HG02759 (cell line): ENCODE measurements at regions not wholly inside any gene's neighbourhood (a gene's known extent, or its start where the extent isn't known, plus 50 kb on each side); places are given as distances from the start of the nearest gene placed in this dataset.
A peak's percentile ranks its signal among the peaks of the same experiment; 100 is the strongest.

Source experiments
- ATAC-seq: cut with Tn5 transposase; IDR thresholded peaks from one replicate; pipeline ENCODE4 v1.9.1; 2021; ENCODE audit warnings: mild to moderate bottlenecking, moderate library complexity; ENCODE audit not compliant: unreplicated experiment

DNA sequence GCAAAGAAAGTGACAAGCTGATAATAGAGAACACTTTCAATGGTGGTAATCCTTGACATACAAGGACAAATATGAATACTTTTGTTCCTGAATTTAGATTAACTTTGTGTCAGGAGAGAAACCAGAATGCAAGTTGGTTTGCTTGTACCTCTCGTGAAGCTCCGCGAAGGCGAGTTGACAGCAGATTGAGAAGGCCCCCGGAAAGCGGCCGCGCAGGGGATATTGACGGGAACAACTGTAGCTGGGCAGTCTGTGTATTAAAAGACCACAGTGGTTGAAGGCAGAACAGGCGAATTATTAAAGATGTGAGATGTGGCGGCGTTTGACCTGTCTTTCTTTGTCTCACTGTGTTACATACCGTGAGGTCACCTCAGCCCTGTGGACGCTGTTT is 175.8 kb upstream of the RALGAPA2 start:
- no peak for ATAC-seq

GRCh38 chr20:20887593-20888265 is 175.3 kb upstream of the RALGAPA2 start:
- no peak for ATAC-seq

DNA sequence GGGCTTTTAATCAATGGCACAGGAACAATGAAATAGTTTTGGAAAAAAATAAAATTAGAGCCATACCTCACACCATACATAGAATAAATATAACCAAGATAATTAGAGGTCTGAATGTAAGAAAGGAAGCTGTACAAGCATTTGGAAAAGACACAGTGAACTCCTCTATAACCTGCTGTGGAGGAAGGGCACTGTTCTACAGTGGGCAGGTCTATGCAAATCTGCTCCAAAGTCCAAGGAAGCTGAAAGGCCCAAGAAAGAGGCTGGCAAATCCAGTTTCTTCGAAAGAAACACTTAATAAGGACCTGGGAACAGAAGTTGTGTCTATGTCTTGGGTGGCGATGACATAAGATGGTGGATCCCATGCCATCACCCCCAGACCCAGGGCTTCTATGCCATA is 169.4 kb upstream of the RALGAPA2 start:
- no peak for ATAC-seq

GRCh38 chr20:20877079-20877478 is 164.6 kb upstream of the RALGAPA2 start:
- ATAC-seq = no peak

GRCh38 chr20:20875716-20876115 is 163.3 kb upstream of the RALGAPA2 start:
- ATAC-seq = no peak

DNA sequence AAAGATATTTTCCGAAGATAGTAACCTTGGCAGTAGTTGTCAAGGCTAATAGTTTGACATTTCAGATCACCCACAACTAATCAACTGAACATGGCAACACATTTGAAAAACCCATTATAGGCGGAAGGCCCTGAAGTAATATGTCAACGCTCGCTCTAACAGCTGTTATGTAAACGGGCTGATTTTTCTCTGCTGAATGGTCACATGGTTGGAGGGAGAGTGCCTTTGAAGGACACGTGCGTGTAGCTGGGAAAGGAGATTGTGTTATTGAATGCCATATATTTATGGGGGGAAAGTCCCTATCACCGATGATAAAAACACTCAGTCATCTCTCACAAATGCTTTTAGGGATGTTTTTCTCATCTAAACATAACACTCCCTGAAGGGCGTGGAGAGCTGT is 160.0 kb upstream of the RALGAPA2 start:
- no peak for ATAC-seq

GRCh38 chr20:20869161-20869775 is 156.8 kb upstream of the RALGAPA2 start:
- no peak for ATAC-seq

DNA sequence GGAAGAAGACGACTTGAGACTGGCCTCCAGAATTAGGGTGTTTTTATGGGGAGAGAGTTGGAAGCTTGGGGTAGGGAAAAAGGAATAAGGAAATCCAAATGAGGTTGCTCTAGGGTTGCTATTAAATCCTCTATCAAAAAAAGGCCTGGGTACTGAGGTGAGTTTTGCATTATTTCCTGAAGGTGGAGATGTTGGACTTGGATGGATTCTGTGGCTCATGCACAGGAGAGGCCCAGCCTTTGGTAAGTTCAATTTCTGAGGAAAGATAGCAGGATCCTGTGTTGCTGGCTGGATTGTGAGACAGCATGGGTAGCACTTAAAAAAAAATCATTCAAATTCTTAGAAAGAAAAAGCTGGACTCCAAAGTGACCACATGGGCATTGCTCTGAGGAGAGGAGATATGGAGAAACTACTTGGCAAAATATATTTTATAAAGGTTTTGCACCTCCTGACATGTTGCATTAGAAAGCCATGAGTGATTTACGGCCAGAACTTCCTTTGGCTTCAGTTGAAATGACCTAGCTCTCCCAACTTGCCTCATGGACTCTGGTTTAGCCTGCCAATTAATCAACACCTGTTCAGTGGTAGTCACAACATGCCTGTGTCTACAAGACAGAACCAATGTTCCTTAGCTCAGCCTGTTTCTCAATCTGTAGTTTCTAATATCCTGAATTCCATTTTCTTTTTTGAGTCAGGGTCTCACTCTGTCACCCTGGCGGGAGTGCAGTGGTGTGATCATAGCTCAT is 152.1 kb upstream of the RALGAPA2 start:
- ATAC-seq = no peak

DNA sequence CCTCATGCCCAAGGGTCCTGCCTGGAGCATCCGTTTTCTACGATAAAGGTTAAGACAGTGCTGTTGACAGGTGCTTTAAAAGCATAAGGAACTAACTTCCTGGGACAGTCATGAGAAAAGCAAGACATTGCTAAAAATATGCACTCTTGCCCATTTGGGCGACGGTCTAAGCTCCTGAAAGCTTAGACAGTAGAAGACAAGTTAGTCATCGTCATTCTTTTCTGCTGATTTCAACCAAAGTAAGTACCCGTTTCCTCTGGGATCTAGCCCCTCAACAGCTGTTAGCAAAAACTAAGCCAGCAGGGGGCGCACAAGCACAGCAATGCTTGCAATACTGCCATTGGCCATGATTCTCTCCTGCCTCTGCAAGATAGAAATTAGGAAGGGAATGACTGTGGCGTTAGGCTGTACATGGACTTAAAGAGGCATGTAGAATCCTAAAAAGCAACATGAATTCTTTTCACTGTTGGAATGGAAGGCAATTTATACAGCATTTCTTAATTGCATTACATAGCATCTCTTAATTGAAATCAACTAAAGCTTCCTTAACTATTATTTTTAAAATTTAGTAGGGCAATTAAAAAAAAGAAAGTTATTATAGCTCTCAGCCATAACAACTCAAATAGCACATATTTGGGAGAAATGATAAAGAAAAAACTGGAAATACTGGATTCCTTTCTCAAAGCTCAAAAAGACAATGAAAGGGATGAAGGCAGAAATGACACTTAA is 147.8 kb upstream of the RALGAPA2 start:
- peak; percentile 88 for ATAC-seq

DNA sequence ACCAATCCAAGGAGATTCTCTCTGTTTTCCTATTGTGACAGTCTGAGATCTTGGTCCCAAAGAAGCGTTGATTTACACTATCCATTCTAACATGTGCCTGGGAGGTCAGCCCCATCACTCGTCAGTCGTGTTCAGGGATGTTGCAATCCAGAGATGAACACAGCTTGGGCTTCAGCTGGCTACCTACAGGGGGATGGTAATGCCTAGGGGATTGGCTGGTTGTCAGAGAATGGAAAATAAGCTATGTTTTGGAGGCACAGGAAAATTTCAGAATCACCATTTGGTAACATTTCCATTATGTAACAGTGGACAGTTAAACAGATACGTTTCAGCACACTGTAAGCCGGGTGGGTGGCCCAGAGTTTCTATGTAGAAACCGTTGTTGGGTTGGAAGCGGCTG is 147.1 kb upstream of the RALGAPA2 start:
- no peak for ATAC-seq

DNA sequence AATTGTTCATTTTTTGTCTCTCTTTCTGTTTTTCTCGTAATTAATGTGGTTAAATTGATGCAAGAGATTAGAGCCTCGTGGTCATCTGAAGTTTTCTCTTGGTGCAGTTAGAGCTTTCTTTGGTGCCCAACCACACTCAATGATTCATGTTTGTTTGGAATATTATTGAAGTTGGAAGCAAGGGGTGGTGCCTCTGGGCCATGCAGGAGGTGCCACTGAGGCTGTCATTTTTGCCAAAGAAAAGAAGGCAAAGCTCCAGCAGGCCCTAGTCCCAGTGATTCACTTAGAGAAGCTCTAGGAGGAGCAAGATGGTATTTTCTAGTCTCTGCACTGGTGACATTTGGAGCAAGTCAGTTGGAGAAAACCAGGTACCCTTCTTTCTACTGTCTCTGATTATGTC is 144.5 kb upstream of the RALGAPA2 start:
- ATAC-seq = no peak

- no peak for ATAC-seq
Observed at GRCh38 chr20:20856306-20856705, 143.9 kb upstream of the RALGAPA2 start.

GRCh38 chr20:20851385-20851784 is 138.9 kb upstream of the RALGAPA2 start:
- ATAC-seq = no peak

GRCh38 chr20:20850407-20850806 is 138.0 kb upstream of the RALGAPA2 start:
- no peak for ATAC-seq

DNA sequence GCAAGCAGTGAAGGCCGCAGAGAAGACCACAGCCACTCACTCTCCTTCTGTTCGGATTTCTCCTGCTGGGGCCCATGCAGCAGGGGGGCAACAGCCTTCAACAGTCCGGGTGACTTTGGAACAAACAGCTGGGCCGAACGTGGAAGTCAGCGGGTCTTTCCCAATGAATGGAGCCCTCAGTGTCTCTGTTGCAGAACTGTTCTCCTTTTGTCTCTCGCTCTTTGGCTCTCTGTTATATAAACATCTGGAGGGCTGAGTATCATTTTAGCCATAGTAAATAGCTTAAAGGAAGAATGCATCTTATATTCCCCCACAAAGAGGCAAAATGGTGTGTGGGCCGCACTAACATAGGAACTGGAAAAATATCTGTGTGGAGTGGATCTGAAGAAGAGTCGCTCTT is 136.7 kb upstream of the RALGAPA2 start:
- no peak for ATAC-seq

DNA sequence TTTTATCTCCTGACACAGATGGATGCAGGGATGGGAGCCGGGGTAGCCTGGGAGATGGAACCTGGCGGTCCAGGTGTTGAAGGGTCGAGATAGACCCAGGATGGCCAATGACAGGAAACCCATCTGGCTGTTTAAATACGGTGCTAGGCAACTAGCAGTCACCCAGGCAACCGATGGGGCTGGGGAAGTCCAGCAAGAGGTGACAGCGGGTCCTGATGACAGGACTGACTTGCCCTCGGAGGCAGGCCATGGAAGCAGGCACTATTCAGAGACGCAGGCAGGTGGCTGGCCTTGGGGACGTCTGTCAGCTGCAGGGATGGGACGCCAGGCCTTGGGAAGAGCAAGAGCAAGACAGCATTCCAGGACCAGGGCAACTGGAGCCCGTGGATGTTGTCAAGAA is 135.4 kb upstream of the RALGAPA2 start:
- no peak for ATAC-seq

- ATAC-seq = no peak
Observed at GRCh38 chr20:20843982-20844381, 131.5 kb upstream of the RALGAPA2 start.

- no peak for ATAC-seq
Observed at GRCh38 chr20:20839771-20840170, 127.3 kb upstream of the RALGAPA2 start.

DNA sequence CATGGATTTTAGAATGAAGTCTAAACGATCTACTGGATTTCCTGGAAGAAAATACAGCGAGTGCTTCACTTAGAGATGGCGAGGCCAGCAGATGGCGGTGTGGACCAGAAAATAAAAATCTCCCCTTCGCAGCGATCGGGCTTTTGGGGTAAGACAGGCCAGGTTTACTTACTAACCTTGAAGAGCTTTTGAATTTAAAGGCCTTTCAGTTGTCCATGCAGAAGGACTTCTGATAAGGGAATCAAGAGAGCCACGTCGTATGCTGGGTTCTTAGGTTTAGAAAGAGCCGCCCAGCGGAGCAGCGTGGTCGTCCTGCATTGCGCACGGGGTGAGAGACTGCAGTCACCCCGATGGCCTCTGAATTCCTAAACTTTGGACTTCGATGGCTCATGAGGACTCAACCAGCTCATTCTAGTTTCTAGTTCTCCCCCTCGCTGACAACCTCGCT is 125.2 kb upstream of the RALGAPA2 start:
- ATAC-seq = no peak

DNA sequence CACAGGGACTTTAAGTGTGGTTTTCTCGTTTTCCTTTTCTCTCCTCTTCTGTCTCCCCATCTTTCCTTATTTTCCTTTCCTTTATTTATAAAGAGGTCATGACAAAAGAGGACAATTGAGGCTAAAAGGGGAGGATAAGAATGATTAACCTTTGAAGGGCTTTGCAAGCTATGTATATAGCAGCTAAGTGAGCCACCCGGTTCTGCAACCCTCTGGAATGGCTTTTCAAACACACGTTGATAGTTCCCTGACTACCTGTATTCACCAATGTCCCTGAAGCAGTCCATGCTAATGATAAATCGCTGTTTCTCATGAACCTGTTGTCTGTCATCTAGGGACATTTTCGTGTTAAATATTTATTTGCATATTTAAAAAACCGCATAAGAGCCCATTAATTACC is 124.4 kb upstream of the RALGAPA2 start:
- ATAC-seq = no peak

GRCh38 chr20:20835897-20836296 is 123.5 kb upstream of the RALGAPA2 start:
- ATAC-seq = no peak
